Limb (tissue), 2 donors: ENCODE measurements at regions not wholly inside any gene's neighbourhood (a gene's known extent, or its start where the extent isn't known, plus 50 kb on each side); places are given as distances from the start of the nearest gene placed in this dataset.

Experiments used
- DNase-seq, 2 donors: peaks; one replicate each; pipeline ENCODE4 v3.0.0-alpha.2; 2016; ENCODE audit errors: extremely low spot score in 2 of 2

GRCh38 chr16:72511171-72511570 is 339.2 kb upstream of the PMFBP1 start:
- no peak for DNase-seq

GRCh38 chr16:72508191-72508590 is 336.2 kb upstream of the PMFBP1 start:
- DNase-seq, result no peak

- no peak for DNase-seq
Observed at GRCh38 chr16:72502594-72503005, 330.6 kb upstream of the PMFBP1 start.

- DNase-seq, result peak; percentile 76 to 80
Observed at GRCh38 chr16:72501739-72502593, 330.0 kb upstream of the PMFBP1 start.

- DNase-seq, result no peak
Observed at GRCh38 chr16:72500545-72500944, 328.6 kb upstream of the PMFBP1 start.

- no peak for DNase-seq
Observed at GRCh38 chr16:72493716-72494415, 321.9 kb upstream of the PMFBP1 start.

- DNase-seq, result no peak
Observed at GRCh38 chr16:72487283-72487682, 315.3 kb upstream of the PMFBP1 start.

GRCh38 chr16:72482695-72483094 is 310.7 kb upstream of the PMFBP1 start:
- no peak for DNase-seq

- no peak for DNase-seq
Observed at GRCh38 chr16:72481419-72481818, 309.5 kb upstream of the PMFBP1 start.

GRCh38 chr16:72480911-72481310 is 309.0 kb upstream of the PMFBP1 start:
- DNase-seq, result no peak

GRCh38 chr16:72475688-72476087 is 303.7 kb upstream of the PMFBP1 start:
- DNase-seq, result no peak

GRCh38 chr16:72474501-72475123 is 302.7 kb upstream of the PMFBP1 start:
- DNase-seq, result no peak

- DNase-seq, result no peak
Observed at GRCh38 chr16:72473631-72474030, 301.7 kb upstream of the PMFBP1 start.

- DNase-seq, result no peak
Observed at GRCh38 chr16:72471317-72471924, 299.5 kb upstream of the PMFBP1 start.

- DNase-seq, result no peak
Observed at GRCh38 chr16:72470541-72470940, 298.6 kb upstream of the PMFBP1 start.

GRCh38 chr16:72469932-72470331 is 298.0 kb upstream of the PMFBP1 start:
- DNase-seq, result no peak

- no peak for DNase-seq
Observed at GRCh38 chr16:72468582-72468981, 296.6 kb upstream of the PMFBP1 start.

- DNase-seq, result no peak
Observed at GRCh38 chr16:72467157-72467759, 295.3 kb upstream of the PMFBP1 start.

- no peak for DNase-seq
Observed at GRCh38 chr16:72464597-72465368, 292.8 kb upstream of the PMFBP1 start.

- no peak for DNase-seq
Observed at GRCh38 chr16:72464052-72464451, 292.1 kb upstream of the PMFBP1 start.

GRCh38 chr16:72458035-72458434 is 286.1 kb upstream of the PMFBP1 start:
- DNase-seq, result no peak
